Activated naive CD8-positive, alpha-beta T cell treated with anti-CD3 and anti-CD28 coated beads, Interleukin-2, amount 50 U/mL, for 24 hours (primary cell): ENCODE measurements at regions not wholly inside any gene's neighbourhood (a gene's known extent, or its start where the extent isn't known, plus 50 kb on each side); places are given as distances from the start of the nearest gene placed in this dataset.
"Not testable (repeated sequence)": the region's sequence is repeated elsewhere in the genome, so short reads cannot be mapped to it uniquely, and the experiment has no call there.

Source experiments
- ATAC-seq: fragments of 150-1000 bp; cut with Tn5 transposase; one replicate; pipeline ENCODE4 v1.10.0; 2021
- DNase-seq: peaks from one replicate; pipeline ENCODE4 v3.0.0; 2021
- H3K27ac Mint-ChIP-seq: one replicate; pipeline ENCODE4 v1.8.0; 2021; ENCODE audit warnings: mild to moderate bottlenecking, mixed read lengths
- H3K27me3 Mint-ChIP-seq: one replicate; pipeline ENCODE4 v1.8.0; 2021; ENCODE audit warnings: mixed read lengths
- H3K36me3 Mint-ChIP-seq: one replicate; pipeline ENCODE4 v1.8.0; 2021; ENCODE audit warnings: low read depth, mixed read lengths
- H3K4me1 Mint-ChIP-seq: one replicate; pipeline ENCODE4 v1.8.0; 2021; ENCODE audit warnings: mixed read lengths
- H3K4me3 Mint-ChIP-seq: one replicate; pipeline ENCODE4 v1.8.0; 2021; ENCODE audit warnings: mild to moderate bottlenecking, moderate library complexity, mixed read lengths
- H3K9me3 Mint-ChIP-seq: one replicate; pipeline ENCODE4 v1.8.0; 2021; ENCODE audit warnings: mixed read lengths

DNA sequence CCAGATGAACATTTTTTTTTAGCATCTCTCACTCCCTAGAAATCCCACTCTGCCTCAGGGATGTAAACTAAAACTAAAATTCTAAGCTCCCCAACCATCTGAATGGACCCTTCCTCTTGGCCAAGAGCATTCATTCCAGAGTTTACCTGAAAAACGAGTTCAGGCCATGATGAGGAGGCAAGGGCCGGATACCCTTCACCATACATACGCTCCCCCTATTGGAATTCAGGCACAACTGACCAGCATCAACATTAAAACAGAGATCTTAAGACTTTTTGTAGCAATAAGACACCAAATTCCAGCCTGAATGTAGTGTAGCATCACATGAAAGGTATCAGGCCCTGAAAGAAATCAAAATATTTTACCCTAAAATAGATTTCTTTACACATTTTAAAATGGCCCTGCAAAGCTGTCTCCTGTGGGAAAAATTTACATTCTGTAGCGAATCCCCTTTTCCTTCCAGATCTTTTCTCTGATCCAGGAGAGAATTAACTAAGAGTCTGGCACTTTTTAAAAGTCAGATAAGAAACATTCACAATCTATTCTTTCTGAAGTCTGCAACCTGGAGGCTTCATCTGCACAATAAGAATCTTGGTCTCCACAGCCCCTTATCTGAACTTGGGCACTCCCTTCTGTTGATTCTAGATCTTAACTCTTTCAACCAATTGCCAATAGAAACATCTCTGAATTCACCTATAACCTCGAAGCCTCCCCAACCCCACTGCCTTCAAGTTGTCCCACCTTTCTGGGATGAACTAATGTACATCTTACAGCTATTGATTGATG, 888.5 kb downstream of the UQCRFS1 start:
- H3K27ac Mint-ChIP-seq: no peak overlapping the region
- no peaks in the 10 kb centered on the region for H3K27me3 Mint-ChIP-seq
- ATAC-seq: no peak
- no peak for DNase-seq
- no peak overlapping the region for H3K4me3 Mint-ChIP-seq
- peaks cover 4% of the 10 kb centered on the region for H3K9me3 Mint-ChIP-seq
- H3K36me3 Mint-ChIP-seq: no peaks in the 10 kb centered on the region
- H3K4me1 Mint-ChIP-seq: no peaks in the 10 kb centered on the region

DNA sequence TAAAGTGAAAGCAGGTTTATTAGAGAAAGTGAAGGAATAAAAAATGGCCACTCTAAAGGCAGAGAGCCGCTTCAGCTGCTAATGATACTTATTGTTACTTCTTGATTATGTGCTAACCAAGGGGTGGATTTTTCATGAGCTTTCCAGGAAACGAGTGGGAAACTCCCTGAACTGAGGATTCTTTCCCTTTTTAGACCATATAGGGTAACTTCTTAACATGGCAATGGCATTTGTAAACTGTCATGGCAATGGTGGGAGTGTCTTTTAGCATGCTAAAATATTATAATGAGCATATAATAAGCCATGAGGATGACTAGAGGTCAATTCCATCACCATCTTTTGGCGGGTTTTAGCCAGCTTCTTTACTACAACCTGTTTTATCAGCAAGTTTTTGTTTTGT, 890.0 kb downstream of the UQCRFS1 start:
- Mint-ChIP-seq H3K36me3 (no peaks in the 10 kb centered on the region), H3K9me3 (no peaks in the 10 kb centered on the region), H3K4me3 (no peak overlapping the region), H3K4me1 (no peaks in the 10 kb centered on the region), H3K27ac (no peak overlapping the region), H3K27me3 (no peaks in the 10 kb centered on the region)
- no peak for ATAC-seq
- no peak for DNase-seq

DNA sequence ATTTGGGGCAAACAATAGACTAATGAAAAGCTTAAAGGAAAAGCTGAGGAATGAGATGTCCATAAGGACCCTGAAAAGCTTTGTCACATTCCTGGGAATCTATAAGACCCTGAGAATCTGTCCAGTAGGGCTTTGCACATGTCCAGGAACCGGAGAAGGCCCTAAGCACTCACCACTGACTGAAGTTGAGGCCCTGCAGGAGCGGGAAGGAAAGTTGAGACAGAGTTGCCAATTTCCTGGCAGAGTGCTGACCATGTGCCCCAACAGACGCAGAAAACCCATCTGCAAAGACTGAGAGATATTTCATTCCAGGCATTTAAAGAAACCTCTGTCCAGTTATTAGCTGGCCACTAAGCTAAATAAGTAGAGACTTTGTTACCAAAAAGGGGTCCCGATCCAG, 890.5 kb downstream of the UQCRFS1 start:
- no peaks in the 10 kb centered on the region for H3K36me3 Mint-ChIP-seq
- no peak overlapping the region for H3K4me3 Mint-ChIP-seq
- H3K27me3 Mint-ChIP-seq: no peaks in the 10 kb centered on the region
- no peaks in the 10 kb centered on the region for H3K9me3 Mint-ChIP-seq
- no peak for ATAC-seq
- no peaks in the 10 kb centered on the region for H3K4me1 Mint-ChIP-seq
- DNase-seq: no peak
- H3K27ac Mint-ChIP-seq: no peak overlapping the region

DNA sequence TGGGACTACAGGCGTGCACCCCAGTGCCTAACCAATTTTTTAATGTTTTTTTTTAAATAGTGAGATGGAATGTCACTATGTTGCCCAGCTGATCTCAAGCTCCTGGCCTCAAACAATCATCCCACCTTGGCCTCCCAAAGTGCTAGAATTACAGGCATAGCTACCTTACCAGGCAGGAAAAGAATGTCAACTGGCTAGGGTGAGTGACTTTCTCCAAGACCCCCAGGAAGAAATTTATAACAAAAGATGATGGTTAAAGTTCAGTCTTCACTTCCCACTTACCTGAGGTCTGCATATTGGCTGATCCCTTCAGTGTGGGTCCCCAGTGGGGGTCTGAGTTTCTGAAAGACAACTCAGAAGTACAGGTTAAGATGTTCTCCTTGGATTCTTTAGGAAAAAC, 893.0 kb downstream of the UQCRFS1 start:
- no peaks in the 10 kb centered on the region for H3K9me3 Mint-ChIP-seq
- no peaks in the 10 kb centered on the region for H3K27me3 Mint-ChIP-seq
- no peak for ATAC-seq
- DNase-seq: no peak
- H3K27ac Mint-ChIP-seq: no peak overlapping the region
- no peaks in the 10 kb centered on the region for H3K36me3 Mint-ChIP-seq
- H3K4me1 Mint-ChIP-seq: no peaks in the 10 kb centered on the region
- no peak overlapping the region for H3K4me3 Mint-ChIP-seq

DNA sequence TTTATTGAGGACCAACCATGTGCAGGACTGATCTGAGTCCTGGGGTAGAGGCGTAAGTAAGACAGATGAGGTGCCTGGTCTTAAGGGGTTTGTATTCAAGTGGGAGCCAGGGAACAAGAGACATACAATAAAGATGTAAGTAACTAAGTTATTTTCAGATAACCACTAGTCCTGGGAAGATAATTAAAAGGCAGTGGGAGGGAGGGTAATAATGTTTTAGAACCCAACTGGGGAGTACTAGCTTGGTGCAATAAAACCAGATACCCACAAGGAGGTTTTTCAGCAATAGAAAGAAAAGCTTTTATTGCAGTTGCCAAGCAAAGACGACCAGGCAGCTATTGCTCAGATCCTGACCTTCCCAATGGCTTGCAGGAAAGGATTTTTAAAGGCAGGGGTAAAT, 893.7 kb downstream of the UQCRFS1 start:
- Mint-ChIP-seq H3K27ac (no peak overlapping the region), H3K27me3 (no peaks in the 10 kb centered on the region), H3K36me3 (no peaks in the 10 kb centered on the region), H3K4me3 (no peak overlapping the region), H3K9me3 (no peaks in the 10 kb centered on the region), H3K4me1 (no peaks in the 10 kb centered on the region)
- no peak for DNase-seq
- ATAC-seq: no peak

DNA sequence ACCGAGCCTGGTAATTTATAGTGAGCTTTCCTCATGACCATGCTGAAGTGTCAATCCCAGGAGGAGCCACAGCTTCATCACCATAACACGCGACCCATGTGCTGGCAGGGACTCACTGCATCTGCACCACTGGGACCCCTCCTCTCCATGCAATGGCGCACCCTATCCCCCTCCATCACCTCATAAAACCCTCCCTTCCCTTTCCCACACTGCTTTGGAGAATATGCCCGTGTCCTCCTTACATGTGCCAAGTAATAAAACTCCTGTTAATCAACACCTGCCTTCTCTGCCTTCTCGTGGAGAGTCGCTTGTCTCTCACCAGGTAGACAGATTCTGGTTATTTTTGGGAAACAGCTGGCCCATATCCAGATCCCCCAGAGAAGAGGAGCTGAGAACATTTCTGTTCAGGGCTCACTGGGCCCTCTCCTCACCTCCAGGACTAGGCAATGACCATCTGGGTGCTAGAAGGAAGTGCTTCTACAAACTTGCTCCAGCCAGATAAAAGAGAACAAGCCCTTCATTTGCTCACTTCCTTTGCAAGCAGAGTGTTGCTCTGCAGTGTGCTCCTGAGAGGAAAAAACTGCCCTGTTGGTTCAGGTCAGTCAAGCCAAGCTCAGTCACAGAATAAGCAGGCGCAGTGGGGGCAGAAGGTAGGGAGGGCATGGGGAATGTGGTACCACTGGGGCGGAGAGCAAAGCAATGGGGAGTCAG, 894.3 kb downstream of the UQCRFS1 start:
- Mint-ChIP-seq H3K36me3 (no peaks in the 10 kb centered on the region), H3K27me3 (no peaks in the 10 kb centered on the region)
- no peak for ATAC-seq

DNA sequence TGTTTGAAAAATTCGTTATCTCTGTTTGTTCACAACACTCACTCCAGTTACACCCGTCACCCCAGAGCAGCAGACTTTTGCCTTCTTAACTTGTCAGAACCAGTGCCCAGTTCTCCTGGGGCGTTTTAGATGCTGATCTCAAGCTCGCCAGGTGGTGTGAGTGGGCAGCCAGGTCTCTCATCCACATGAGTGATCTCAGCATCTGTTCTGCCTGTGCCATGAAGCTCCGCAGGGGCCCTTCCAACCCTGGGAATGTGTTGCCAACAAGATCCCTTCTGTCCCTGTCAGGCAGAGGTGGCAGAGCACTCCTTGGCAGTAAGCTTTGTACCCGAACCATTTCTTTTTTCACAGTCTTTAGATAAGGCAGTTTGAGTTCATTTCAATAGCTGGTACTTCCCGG, 896.5 kb downstream of the UQCRFS1 start:
- H3K4me1 Mint-ChIP-seq: no peaks in the 10 kb centered on the region
- H3K27ac Mint-ChIP-seq: no peak overlapping the region
- H3K4me3 Mint-ChIP-seq: no peak overlapping the region
- DNase-seq (no peak), ATAC-seq (no peak)
- no peaks in the 10 kb centered on the region for H3K27me3 Mint-ChIP-seq
- H3K36me3 Mint-ChIP-seq: no peaks in the 10 kb centered on the region
- no peaks in the 10 kb centered on the region for H3K9me3 Mint-ChIP-seq

More for the DNA sequence above, 894.3 kb downstream of the UQCRFS1 start:
- DNase-seq: no peak
- H3K9me3 Mint-ChIP-seq: no peaks in the 10 kb centered on the region
- no peak overlapping the region for H3K4me3 Mint-ChIP-seq
- no peak overlapping the region for H3K27ac Mint-ChIP-seq
- H3K4me1 Mint-ChIP-seq: no peaks in the 10 kb centered on the region

DNA sequence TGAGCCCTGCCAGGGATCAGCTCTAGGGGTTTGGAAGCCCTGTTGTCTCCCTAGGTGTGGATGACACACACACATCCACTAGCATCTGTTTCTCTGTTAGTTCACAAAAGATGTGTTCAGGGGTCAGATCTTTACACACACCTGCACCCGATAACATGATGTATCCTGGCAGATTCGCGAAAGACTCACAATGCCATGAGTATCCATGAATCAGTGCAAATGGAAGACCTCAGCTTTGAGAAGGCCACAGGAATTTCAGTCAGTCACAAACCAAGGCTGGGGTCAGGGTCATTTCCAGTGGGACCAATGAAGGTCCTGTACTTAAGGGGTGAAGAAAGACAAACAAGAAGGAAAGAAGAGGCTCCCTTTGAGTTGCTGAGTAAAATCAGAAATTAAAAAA, 898.2 kb downstream of the UQCRFS1 start:
- H3K9me3 Mint-ChIP-seq: no peaks in the 10 kb centered on the region
- H3K4me1 Mint-ChIP-seq: no peaks in the 10 kb centered on the region
- DNase-seq: no peak

DNA sequence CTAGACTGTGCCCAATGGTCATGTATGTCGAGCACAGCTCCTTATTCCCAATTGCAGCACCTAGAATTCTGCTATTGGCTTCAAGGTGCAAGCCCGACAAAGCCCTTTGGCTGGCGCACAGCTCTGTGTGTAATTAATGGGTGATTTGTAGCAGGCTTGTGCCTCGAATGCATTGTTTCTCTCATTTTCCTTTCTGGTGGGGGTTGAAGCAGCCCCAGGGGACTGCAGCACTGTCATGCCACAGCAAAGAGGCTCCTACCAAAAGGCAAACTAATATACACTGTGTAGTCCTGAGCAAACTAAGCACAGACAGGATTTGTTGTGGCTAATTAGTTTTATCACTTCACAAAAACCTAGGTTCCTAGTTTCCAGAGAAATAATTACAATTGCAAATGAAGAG, 898.7 kb downstream of the UQCRFS1 start:
- Mint-ChIP-seq H3K4me3 (no peak overlapping the region), H3K36me3 (no peaks in the 10 kb centered on the region), H3K4me1 (no peaks in the 10 kb centered on the region), H3K9me3 (no peaks in the 10 kb centered on the region), H3K27ac (no peak overlapping the region), H3K27me3 (no peaks in the 10 kb centered on the region)
- no peak for DNase-seq
- no peak for ATAC-seq

More for the DNA sequence above, 898.2 kb downstream of the UQCRFS1 start:
- no peak for ATAC-seq
- Mint-ChIP-seq H3K27me3 (no peaks in the 10 kb centered on the region), H3K4me3 (no peak overlapping the region), H3K27ac (no peak overlapping the region), H3K36me3 (no peaks in the 10 kb centered on the region)

DNA sequence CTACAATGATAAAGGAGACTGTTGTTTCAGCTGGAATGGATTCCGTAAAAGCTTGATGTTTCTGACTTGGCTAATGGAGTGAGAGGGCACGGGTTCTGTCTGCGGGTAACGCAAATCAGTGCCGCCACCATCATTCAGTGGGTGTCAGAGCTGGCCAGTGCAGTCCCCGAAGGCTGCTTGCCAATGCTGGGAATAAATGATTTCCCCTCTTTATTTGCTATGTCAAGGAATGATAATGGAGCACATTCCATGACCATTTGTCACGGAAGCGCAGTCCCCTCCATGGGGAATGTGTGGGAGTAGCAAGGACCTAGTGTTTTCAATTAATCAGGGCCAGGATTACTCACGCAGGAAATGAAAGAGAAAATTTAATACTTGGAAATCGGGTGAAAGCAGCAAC, 899.3 kb downstream of the UQCRFS1 start:
- no peak for DNase-seq

DNA sequence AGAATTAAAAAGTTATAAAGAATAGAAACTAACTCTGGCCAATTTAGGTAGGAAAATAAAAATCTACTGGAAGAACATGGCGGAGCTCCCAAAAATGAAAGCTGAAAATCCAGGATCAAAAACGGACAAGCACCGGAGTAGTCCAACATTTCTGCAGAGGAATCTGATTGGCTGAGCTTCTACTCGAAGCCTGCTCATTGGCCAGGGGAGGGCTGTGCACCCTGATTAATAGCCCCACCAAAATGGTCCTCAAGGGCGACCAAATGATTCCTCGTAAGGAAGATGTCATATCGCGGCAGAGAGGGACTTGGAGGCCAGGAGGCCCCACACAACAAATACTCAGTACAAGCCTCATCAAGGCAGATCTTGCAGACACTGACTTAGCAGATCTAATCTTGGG, 900.7 kb downstream of the UQCRFS1 start:
- no peak for ATAC-seq
- no peaks in the 10 kb centered on the region for H3K36me3 Mint-ChIP-seq
- no peak overlapping the region for H3K4me3 Mint-ChIP-seq
- H3K9me3 Mint-ChIP-seq: no peaks in the 10 kb centered on the region
- no peaks in the 10 kb centered on the region for H3K4me1 Mint-ChIP-seq
- H3K27me3 Mint-ChIP-seq: no peaks in the 10 kb centered on the region
- no peak overlapping the region for H3K27ac Mint-ChIP-seq
- DNase-seq: no peak

More for the DNA sequence above, 899.3 kb downstream of the UQCRFS1 start:
- Mint-ChIP-seq H3K9me3 (no peaks in the 10 kb centered on the region), H3K27me3 (no peaks in the 10 kb centered on the region), H3K36me3 (no peaks in the 10 kb centered on the region), H3K27ac (no peak overlapping the region), H3K4me3 (no peak overlapping the region), H3K4me1 (no peaks in the 10 kb centered on the region)
- no peak for ATAC-seq

DNA sequence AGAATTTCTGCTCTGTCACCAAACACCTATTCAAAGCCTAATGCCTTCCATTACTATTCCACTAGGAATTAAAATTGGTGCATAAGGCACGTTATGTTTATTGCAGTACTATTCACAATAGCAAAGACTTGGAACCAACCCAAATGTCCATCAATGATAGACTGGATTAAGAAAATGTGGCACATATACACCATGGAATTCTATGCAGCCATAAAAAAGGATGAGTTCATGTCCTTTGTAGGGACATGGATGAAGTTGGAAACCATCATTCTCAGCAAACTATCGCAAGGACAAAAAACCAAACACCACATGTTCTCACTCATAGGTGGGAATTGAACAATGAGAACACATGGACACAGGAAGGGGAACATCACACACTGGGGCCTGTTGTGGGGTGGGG, 902.1 kb downstream of the UQCRFS1 start:
- not testable (repeated sequence) for H3K27me3 Mint-ChIP-seq, DNase-seq, H3K36me3 Mint-ChIP-seq

DNA sequence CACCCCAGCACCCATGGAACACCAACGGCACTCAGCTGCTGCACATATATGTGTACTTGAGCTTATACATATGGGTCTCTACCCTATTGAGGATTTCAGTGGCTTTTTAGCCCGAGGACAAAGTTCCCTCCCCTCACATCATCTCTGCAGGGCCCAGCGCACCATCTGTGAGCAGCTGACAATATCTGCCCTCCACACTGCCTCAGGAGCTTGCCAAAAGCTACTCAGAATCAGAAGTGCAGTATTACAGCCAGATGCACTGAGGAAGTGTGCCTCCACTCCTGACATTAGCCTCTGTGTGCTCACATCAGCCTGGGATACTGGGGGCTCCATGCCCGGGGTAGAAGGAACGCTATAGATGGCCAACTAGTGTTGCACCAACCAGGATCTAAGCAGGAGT, 903.9 kb downstream of the UQCRFS1 start:
- H3K27me3 Mint-ChIP-seq: no peaks in the 10 kb centered on the region
- no peaks in the 10 kb centered on the region for H3K4me1 Mint-ChIP-seq
- H3K9me3 Mint-ChIP-seq: no peaks in the 10 kb centered on the region
- no peaks in the 10 kb centered on the region for H3K36me3 Mint-ChIP-seq
- DNase-seq (no peak), ATAC-seq (no peak)
- no peak overlapping the region for H3K4me3 Mint-ChIP-seq
- no peak overlapping the region for H3K27ac Mint-ChIP-seq

More for the DNA sequence above, 902.1 kb downstream of the UQCRFS1 start:
- not testable (repeated sequence) for H3K4me3 Mint-ChIP-seq, ATAC-seq, H3K27ac Mint-ChIP-seq, H3K4me1 Mint-ChIP-seq, H3K9me3 Mint-ChIP-seq

DNA sequence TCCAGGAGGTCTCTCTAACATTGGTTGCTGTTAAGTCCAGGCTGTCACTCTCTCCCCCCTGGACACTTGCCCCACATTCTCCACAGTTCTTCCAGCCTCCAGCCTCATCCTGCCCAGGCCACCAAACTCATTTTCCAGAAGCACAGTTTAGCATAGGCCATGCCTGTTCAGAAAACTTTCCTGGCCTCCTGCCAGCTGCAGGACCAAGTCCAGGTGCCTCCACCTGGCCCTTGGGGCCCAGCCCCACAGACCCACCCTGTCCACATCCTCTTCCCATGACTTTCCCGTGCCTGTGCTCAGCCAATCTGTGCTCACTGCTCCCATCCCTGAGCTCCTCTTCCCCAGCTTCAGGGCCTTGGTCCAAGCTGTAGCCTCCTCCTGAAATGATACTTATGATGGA, 905.0 kb downstream of the UQCRFS1 start:
- no peaks in the 10 kb centered on the region for H3K27me3 Mint-ChIP-seq
- H3K4me1 Mint-ChIP-seq: no peaks in the 10 kb centered on the region
- no peak overlapping the region for H3K4me3 Mint-ChIP-seq
- no peaks in the 10 kb centered on the region for H3K36me3 Mint-ChIP-seq
- DNase-seq: no peak
- no peak overlapping the region for H3K27ac Mint-ChIP-seq
- no peak for ATAC-seq
- H3K9me3 Mint-ChIP-seq: no peaks in the 10 kb centered on the region

DNA sequence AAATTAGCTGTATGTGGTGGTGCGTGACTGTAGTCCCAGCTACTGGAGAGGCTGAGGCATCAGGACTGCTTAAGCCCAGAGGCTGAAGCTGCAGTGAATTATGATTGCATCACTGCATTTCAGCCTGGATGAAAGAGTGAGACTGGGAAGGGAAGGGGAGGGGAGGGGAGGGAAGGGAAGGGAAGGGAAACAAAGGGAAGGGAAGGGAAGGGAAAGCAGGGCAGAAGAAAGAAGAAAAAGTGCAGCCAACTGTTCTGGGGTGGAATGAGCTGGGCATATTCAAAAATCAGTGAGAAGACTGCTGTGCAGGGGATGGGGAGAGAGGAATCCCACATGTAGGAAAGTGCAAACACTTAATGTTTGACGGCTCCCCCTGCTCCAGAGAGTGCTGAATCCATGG, 905.5 kb downstream of the UQCRFS1 start:
- Mint-ChIP-seq H3K4me1 (no peaks in the 10 kb centered on the region), H3K27ac (no peak overlapping the region), H3K9me3 (no peaks in the 10 kb centered on the region)

More for the DNA sequence above, 905.5 kb downstream of the UQCRFS1 start:
- H3K36me3 Mint-ChIP-seq: no peaks in the 10 kb centered on the region
- H3K27me3 Mint-ChIP-seq: no peaks in the 10 kb centered on the region
- H3K4me3 Mint-ChIP-seq: no peak overlapping the region
- ATAC-seq: no peak
- DNase-seq: no peak
